ENCODE measurements at regions not wholly inside any gene's neighbourhood (a gene's known extent, or its start where the extent isn't known, plus 50 kb on each side); places are given as distances from the start of the nearest gene placed in this dataset.

GRCh38 chr6:113445201-113445600 is 411.9 kb upstream of the MARCKS start:
- no peak overlapping the region for H3K4me3 ChIP-seq (ENCODE audit: low read depth, low read length)
- no peak for TF ChIP-seq CTCF (IDR thresholded peaks at IDR 0.05; ENCODE audit: low read depth, low read length)

- H3K4me3 ChIP-seq (ENCODE audit: low read depth, low read length) = no peak overlapping the region
- TF ChIP-seq CTCF (IDR thresholded peaks at IDR 0.05; ENCODE audit: low read depth, low read length) = no peak
Measured at GRCh38 chr6:113447088-113447831, 409.9 kb upstream of the MARCKS start.

GRCh38 chr6:113449051-113449450 is 408.1 kb upstream of the MARCKS start:
- no peak for TF ChIP-seq CTCF (IDR thresholded peaks at IDR 0.05; ENCODE audit: low read depth, low read length)
- H3K4me3 ChIP-seq (ENCODE audit: low read depth, low read length) = no peak overlapping the region

GRCh38 chr6:113450061-113450465 is 407.1 kb upstream of the MARCKS start:
- TF ChIP-seq CTCF (IDR thresholded peaks at IDR 0.05; ENCODE audit: low read depth, low read length) = no peak
- no peak overlapping the region for H3K4me3 ChIP-seq (ENCODE audit: low read depth, low read length)

- H3K4me3 ChIP-seq (ENCODE audit: low read depth, low read length) = no peak overlapping the region
- TF ChIP-seq CTCF (IDR thresholded peaks at IDR 0.05; ENCODE audit: low read depth, low read length) = no peak
Measured at GRCh38 chr6:113451049-113451448, 406.1 kb upstream of the MARCKS start.

- no peak overlapping the region for H3K4me3 ChIP-seq (ENCODE audit: low read depth, low read length)
- TF ChIP-seq CTCF (IDR thresholded peaks at IDR 0.05; ENCODE audit: low read depth, low read length) = no peak
Measured at GRCh38 chr6:113457198-113457597, 399.9 kb upstream of the MARCKS start.

GRCh38 chr6:113457751-113458150 is 399.4 kb upstream of the MARCKS start:
- H3K4me3 ChIP-seq (ENCODE audit: low read depth, low read length) = no peak overlapping the region
- TF ChIP-seq CTCF (IDR thresholded peaks at IDR 0.05; ENCODE audit: low read depth, low read length) = no peak
